ENCODE measurements at regions not wholly inside any gene's neighbourhood (a gene's known extent, or its start where the extent isn't known, plus 50 kb on each side); places are given as distances from the start of the nearest gene placed in this dataset.

DNA sequence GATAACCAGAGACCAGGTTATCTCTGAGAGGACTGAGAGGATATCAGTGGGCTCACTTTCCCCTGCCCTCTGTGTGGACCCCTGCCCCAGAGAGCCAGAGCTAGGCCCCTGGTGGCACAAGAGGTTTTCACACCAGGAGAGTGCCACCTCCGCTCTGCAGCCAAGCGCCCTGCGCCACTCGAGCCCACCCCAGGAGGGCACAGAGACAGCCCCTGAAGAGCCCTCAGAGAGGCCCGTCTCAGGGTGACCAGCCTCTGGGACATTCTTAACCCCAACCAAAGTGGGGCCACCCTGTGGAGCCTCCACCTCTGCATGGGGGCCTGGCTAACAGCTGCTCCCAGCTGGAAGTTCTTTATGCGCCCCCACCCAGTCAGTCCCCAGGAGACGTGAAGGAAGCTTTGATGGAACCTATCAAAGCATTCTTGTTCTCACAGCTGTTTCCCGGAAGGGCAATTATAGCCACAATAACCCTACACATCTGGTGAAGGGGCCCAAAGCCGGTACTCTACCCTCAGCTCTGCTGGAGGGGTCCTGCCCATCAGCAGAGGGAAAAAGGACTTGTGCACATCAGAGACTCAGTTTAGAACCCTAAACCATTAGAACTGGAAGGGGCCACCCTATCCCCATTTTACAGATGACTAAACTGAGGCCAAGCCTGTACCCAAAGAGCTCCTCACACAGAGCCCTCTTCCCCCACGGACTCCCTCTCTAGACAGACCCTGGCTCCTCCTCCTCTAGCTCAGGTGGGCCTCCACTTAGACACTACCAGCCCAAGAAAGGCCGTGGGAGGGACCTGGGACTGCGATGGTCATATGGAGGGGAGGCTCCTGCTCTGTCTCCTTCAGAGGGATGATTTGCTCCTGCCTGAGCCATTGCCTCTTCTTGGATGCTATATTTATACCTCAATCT, 101.1 kb downstream of the ZFP36L2 start:
- TF ChIP-seq EP300 (IDR thresholded peaks at IDR 0.05) (no peak), POLR2A (IDR thresholded peaks at IDR 0.05) (no peak)
- TF ChIP-seq, protein P1, sequence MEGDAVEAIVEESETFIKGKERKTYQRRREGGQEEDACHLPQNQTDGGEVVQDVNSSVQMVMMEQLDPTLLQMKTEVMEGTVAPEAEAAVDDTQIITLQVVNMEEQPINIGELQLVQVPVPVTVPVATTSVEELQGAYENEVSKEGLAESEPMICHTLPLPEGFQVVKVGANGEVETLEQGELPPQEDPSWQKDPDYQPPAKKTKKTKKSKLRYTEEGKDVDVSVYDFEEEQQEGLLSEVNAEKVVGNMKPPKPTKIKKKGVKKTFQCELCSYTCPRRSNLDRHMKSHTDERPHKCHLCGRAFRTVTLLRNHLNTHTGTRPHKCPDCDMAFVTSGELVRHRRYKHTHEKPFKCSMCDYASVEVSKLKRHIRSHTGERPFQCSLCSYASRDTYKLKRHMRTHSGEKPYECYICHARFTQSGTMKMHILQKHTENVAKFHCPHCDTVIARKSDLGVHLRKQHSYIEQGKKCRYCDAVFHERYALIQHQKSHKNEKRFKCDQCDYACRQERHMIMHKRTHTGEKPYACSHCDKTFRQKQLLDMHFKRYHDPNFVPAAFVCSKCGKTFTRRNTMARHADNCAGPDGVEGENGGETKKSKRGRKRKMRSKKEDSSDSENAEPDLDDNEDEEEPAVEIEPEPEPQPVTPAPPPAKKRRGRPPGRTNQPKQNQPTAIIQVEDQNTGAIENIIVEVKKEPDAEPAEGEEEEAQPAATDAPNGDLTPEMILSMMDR (IDR thresholded peaks at IDR 0.05): no peak
- no peak overlapping the region for H3K27ac ChIP-seq
- H3K36me3 ChIP-seq: no peaks in the 10 kb centered on the region
- H3K9me3 ChIP-seq: no peaks in the 10 kb centered on the region
- H3K4me3 ChIP-seq: no peak overlapping the region
- no peaks in the 10 kb centered on the region for H3K27me3 ChIP-seq
- 72 to 77% methylated on average over 12 of the region's 12 CpGs for WGBS, 2 donors
- DNase-seq (ENCODE audit: low spot score in 2 of 2): no peak
- H3K4me1 ChIP-seq: peaks cover 0 to 35% (median 14%) of the 10 kb centered on the region in 4 donors

DNA sequence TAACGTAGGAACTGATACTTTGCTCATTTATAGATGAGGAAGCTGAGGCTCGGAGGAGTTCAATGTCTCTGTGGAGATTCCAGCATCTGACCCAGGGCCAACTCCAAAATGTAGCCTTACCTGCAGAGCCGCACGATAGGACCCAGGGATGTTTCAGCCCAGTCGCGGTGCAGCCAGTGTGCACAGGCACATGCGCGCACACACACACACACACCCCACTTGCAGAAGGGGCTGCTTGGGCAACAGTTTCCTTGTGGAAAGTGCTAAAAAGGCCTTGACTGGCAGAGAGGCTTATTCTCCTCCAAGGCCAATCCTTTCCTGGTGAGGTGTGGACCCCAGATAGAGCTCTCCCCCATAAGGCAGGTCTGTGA, 101.7 kb downstream of the ZFP36L2 start:
- no peak overlapping the region for H3K4me3 ChIP-seq
- H3K27me3 ChIP-seq: no peaks in the 10 kb centered on the region
- DNase-seq (ENCODE audit: low spot score in 2 of 2): no peak
- WGBS, 2 donors: 72 to 94% methylated on average over 2 to 8 of the region's 8 CpGs
- H3K27ac ChIP-seq: no peak overlapping the region
- H3K36me3 ChIP-seq: no peaks in the 10 kb centered on the region
- peaks cover 0 to under 1% (median 0%) of the 10 kb centered on the region in 4 donors for H3K9me3 ChIP-seq
- peaks cover 0 to 28% (median 9%) of the 10 kb centered on the region in 4 donors for H3K4me1 ChIP-seq
- TF ChIP-seq POLR2A (IDR thresholded peaks at IDR 0.05) (no peak), EP300 (IDR thresholded peaks at IDR 0.05) (no peak)
- TF ChIP-seq, protein P1 (IDR thresholded peaks at IDR 0.05): no peak

DNA sequence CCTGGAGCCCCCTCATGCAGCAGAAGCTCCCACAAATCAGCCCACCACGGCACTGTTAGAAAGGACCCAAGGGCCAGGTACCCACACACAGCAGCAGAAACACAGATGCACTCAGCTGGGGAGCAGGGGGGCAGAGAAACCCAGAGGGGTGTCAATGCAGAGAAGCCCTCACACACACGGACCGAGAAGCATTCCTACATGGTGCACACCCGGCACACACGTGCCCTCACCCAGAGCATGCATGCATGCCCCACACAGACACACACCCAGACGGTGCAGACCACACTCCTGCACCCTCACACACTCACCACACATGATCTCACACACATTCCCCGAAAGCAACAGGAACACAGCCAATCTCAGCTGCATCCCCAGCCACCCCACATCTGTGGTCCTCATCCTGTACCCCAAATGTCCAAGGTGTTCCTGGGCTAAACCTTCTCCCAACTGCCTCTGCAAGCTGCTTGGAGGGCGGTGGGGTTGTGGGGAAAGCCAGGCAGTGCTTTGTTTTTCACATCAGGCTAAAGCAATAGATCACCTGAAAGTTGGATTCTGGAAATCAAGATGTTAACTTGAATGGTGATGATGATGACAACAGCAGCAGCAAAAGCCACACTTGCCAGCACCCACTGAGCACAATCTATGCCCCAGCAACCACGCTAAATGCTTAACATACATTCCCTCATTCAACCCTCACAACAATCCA, 102.3 kb downstream of the ZFP36L2 start:
- Histone ChIP-seq H3K27ac (no peak overlapping the region), H3K9me3 (peaks cover 0 to 6% (median 0%) of the 10 kb centered on the region in 4 donors), H3K4me3 (no peak overlapping the region), H3K4me1 (peaks cover 0 to 26% (median 6%) of the 10 kb centered on the region in 4 donors), H3K36me3 (no peaks in the 10 kb centered on the region), H3K27me3 (no peaks in the 10 kb centered on the region)
- no peak for TF ChIP-seq EP300 (IDR thresholded peaks at IDR 0.05)
- TF ChIP-seq POLR2A (IDR thresholded peaks at IDR 0.05): no peak
- TF ChIP-seq, protein P1 (IDR thresholded peaks at IDR 0.05): no peak
- no peak for DNase-seq (ENCODE audit: low spot score in 2 of 2)
- WGBS, 2 donors: 61 to 64% methylated on average over 8 to 9 of the region's 9 CpGs

DNA sequence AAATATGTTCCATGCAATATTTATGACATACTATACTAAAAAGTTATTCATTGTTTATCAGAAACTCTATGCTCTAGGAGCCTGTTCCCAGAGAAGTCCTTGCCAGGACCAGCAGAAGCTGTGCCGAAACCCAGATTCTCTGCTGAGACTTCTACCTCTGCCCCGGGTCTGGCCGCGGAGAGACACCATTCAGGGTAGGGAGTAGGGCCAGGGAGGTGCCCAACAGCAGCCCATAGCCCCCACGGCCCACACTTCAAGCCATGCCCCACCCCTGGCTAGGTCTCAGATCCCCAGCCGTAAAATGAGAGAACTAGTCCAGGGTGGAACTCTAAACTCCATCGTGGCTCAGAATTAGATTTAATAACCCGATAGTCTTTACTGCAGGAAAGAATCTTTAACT, 102.9 kb downstream of the ZFP36L2 start:
- H3K4me3 ChIP-seq: no peak overlapping the region
- TF ChIP-seq, protein P1 (IDR thresholded peaks at IDR 0.05): no peak
- TF ChIP-seq POLR2A (IDR thresholded peaks at IDR 0.05) (no peak), EP300 (IDR thresholded peaks at IDR 0.05) (no peak)
- no peaks in the 10 kb centered on the region for H3K27me3 ChIP-seq
- H3K36me3 ChIP-seq: no peaks in the 10 kb centered on the region
- no peak for DNase-seq (ENCODE audit: low spot score in 2 of 2)
- 53 to 56% methylated on average over 8 of the region's 8 CpGs for WGBS, 2 donors
- peaks cover 0 to 26% (median 3%) of the 10 kb centered on the region in 4 donors for H3K4me1 ChIP-seq
- H3K27ac ChIP-seq: no peak overlapping the region
- peaks cover 0 to 10% (median 0%) of the 10 kb centered on the region in 4 donors for H3K9me3 ChIP-seq

DNA sequence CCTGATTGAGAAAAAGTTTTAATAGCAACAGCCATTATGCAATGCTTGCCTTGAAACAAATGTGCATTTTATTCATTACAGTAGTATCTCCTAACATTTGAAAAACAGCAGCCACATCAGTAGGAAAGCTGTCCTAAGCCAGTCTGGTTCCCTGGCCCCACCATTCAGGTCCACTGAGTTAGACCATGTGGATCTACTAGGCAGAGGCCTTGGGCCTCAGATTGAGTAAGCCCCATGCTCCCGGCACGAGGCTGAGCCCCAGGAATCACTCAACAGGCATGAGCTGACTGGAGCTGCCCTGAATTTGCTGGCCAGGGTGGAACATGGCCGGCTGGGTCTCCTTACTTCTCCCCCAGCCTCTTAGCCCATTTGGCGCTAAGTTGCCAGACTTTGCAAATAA, 103.4 kb downstream of the ZFP36L2 start:
- Histone ChIP-seq H3K27me3 (no peaks in the 10 kb centered on the region), H3K27ac (no peak overlapping the region), H3K36me3 (no peaks in the 10 kb centered on the region), H3K4me3 (no peak overlapping the region), H3K4me1 (peaks cover 0 to 26% (median under 1%) of the 10 kb centered on the region in 4 donors), H3K9me3 (peaks cover 0 to 10% (median 0%) of the 10 kb centered on the region in 4 donors)
- DNase-seq (ENCODE audit: low spot score in 2 of 2): no peak
- WGBS, 2 donors: 82 to 87% methylated on average over 4 of the region's 4 CpGs
- TF ChIP-seq POLR2A (IDR thresholded peaks at IDR 0.05) (no peak), EP300 (IDR thresholded peaks at IDR 0.05) (no peak)
- TF ChIP-seq, protein P1 (IDR thresholded peaks at IDR 0.05): no peak

All from tibial nerve (tissue), 4 donors.